ENCODE measurements at regions not wholly inside any gene's neighbourhood (a gene's known extent, or its start where the extent isn't known, plus 50 kb on each side); places are given as distances from the start of the nearest gene placed in this dataset.
A peak's percentile ranks its signal among the peaks of the same experiment; 100 is the strongest.

DNA sequence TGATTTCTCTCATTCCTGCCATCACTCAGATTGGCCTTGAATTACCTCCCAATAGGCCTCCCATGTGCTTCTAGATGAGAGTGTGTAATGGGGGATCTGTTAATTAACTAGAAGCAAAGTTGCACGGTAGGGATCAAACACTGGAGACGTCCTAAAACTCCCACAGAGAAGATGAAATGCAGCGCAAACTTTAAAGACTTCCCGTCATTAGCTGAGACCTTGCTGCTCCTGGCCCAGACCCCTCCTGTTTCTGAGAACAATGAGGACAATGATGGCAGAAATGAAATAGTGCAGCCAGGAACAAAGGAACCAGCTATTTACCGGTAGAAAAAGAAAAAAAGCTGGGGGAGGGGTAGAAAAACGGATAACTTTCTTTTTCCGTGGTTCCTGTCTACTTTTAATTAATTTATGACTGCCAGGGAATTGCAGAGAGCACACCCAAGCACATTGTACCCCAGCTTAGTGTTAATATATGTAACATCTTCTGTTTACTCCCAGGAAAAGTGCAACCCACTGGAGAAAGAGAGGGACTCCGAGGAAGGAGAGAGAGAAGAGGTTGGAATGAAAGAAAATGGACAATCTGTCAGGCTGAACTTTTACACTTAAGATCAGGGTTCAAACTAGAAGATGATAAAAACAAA, 280.7 kb upstream of the SOX5 start:
- Histone ChIP-seq H3K4me3 (ENCODE audit: low read depth, low read length) (no peak overlapping the region), H3K36me3 (ENCODE audit: control insufficient read depth, insufficient read depth, low read length) (no peaks in the 10 kb centered on the region), H3K27me3 (ENCODE audit: control insufficient read depth, insufficient read depth, low read length) (no peaks in the 10 kb centered on the region)
- DNase-seq (ENCODE audit: low read depth) (no peak), FAIRE-seq (no peak)
- TF ChIP-seq CTCF (IDR thresholded peaks at IDR 0.05; ENCODE audit: insufficient read depth, low read length, severe bottlenecking): no peak

DNA sequence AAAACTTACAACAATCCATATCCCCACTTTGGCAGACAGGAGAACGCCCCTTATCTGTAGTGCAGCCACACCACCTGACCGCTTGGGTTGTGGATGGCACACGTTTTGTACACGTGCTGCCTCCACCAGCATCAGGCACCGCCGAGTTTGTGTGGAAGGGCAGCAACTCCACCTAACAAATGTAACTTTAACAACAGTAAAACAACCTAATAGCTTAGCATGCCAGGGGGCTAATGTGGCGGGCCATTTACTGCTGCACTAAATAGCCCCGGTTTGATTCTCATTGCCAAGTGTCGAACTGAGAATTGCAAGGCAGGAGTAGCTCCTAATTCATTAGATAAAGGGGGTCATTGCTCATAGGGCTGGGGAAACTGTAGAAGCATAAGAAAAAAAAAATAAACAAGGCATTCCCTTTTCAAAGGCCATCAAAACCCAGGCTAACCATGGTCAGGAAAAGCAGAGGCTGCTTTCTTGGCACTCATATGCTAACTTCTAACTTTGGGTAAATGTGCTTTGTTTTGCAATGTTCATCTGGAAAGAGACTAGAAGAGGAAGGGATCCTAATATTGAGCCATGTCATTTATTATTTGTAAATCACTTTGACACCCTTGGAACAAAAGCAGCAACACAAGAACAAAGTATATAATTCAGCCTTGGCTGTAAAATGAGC, 279.7 kb upstream of the SOX5 start:
- no peak for FAIRE-seq
- no peak for DNase-seq (ENCODE audit: low read depth)
- no peaks in the 10 kb centered on the region for H3K36me3 ChIP-seq (ENCODE audit: control insufficient read depth, insufficient read depth, low read length)
- TF ChIP-seq CTCF (IDR thresholded peaks at IDR 0.05; ENCODE audit: insufficient read depth, low read length, severe bottlenecking): no peak
- H3K27me3 ChIP-seq (ENCODE audit: control insufficient read depth, insufficient read depth, low read length): no peaks in the 10 kb centered on the region
- H3K4me3 ChIP-seq (ENCODE audit: low read depth, low read length): no peak overlapping the region

DNA sequence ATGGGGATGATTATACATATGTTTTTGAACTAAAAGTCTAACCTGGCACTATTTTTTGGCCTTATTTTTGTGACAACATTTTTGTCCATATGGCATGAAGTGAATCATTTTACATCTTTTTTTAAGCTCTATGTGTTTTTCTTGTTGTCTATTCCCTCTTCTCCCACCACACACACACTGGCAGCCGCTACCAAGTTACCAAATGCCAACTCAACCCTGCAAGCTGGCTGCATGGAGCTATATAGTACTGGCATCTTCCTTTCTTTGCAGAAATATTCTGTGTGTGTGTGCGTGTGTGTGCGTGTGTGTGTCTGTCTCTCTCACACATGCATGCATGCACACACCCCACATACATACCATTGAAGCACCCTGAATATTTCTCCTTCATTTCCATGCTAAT, 278.9 kb upstream of the SOX5 start:
- Histone ChIP-seq H3K27me3 (ENCODE audit: control insufficient read depth, insufficient read depth, low read length) (no peaks in the 10 kb centered on the region), H3K36me3 (ENCODE audit: control insufficient read depth, insufficient read depth, low read length) (no peaks in the 10 kb centered on the region), H3K4me3 (ENCODE audit: low read depth, low read length) (no peak overlapping the region)
- DNase-seq (ENCODE audit: low read depth): no peak
- no peak for FAIRE-seq
- no peak for TF ChIP-seq CTCF (IDR thresholded peaks at IDR 0.05; ENCODE audit: insufficient read depth, low read length, severe bottlenecking)

GRCh38 chr12:24227551-24227950, 278.1 kb upstream of the SOX5 start:
- DNase-seq (ENCODE audit: low read depth): peak; percentile 65

GRCh38 chr12:24226745-24227350, 277.4 kb upstream of the SOX5 start:
- no peak for TF ChIP-seq CTCF (IDR thresholded peaks at IDR 0.05; ENCODE audit: insufficient read depth, low read length, severe bottlenecking)
- FAIRE-seq (peak; percentile 50), DNase-seq (ENCODE audit: low read depth) (peak; percentile 93)
- no peaks in the 10 kb centered on the region for H3K27me3 ChIP-seq (ENCODE audit: control insufficient read depth, insufficient read depth, low read length)
- H3K36me3 ChIP-seq (ENCODE audit: control insufficient read depth, insufficient read depth, low read length): no peaks in the 10 kb centered on the region
- H3K4me3 ChIP-seq (ENCODE audit: low read depth, low read length): no peak overlapping the region

More at GRCh38 chr12:24227551-24227950, 278.1 kb upstream of the SOX5 start:
- H3K36me3 ChIP-seq (ENCODE audit: control insufficient read depth, insufficient read depth, low read length): no peaks in the 10 kb centered on the region
- TF ChIP-seq CTCF (IDR thresholded peaks at IDR 0.05; ENCODE audit: insufficient read depth, low read length, severe bottlenecking): no peak
- H3K27me3 ChIP-seq (ENCODE audit: control insufficient read depth, insufficient read depth, low read length): no peaks in the 10 kb centered on the region
- FAIRE-seq: no peak
- H3K4me3 ChIP-seq (ENCODE audit: low read depth, low read length): no peak overlapping the region

Data from bronchial epithelial cell (primary cell).